ENCODE measurements at regions not wholly inside any gene's neighbourhood (a gene's known extent, or its start where the extent isn't known, plus 50 kb on each side); places are given as distances from the start of the nearest gene placed in this dataset.
"Not testable (repeated sequence)": the region's sequence is repeated elsewhere in the genome, so short reads cannot be mapped to it uniquely, and the experiment has no call there.

GRCh38 chr14:103239751-103240150 is 94.3 kb upstream of the EIF5 start:
- H3K36me3 ChIP-seq (ENCODE audit: control insufficient read depth, insufficient read depth, low read length) = no peaks in the 10 kb centered on the region
- no peak overlapping the region for H3K4me3 ChIP-seq (ENCODE audit: low read length)
- no peaks in the 10 kb centered on the region for H3K27me3 ChIP-seq (ENCODE audit: control insufficient read depth, insufficient read depth, low read length)
- H3K4me1 ChIP-seq (ENCODE audit: control insufficient read depth, insufficient read depth, low read length) = no peaks in the 10 kb centered on the region
- H3K9me3 ChIP-seq (ENCODE audit: control insufficient read depth, low read length) = no peaks in the 10 kb centered on the region
- H3K9ac ChIP-seq (ENCODE audit: low read length) = no peak overlapping the region

- Histone ChIP-seq H3K27me3 (ENCODE audit: control insufficient read depth, insufficient read depth, low read length) (no peaks in the 10 kb centered on the region), H3K9me3 (ENCODE audit: control insufficient read depth, low read length) (no peaks in the 10 kb centered on the region), H3K9ac (ENCODE audit: low read length) (no peak overlapping the region), H3K4me1 (ENCODE audit: control insufficient read depth, insufficient read depth, low read length) (no peaks in the 10 kb centered on the region), H3K36me3 (ENCODE audit: control insufficient read depth, insufficient read depth, low read length) (no peaks in the 10 kb centered on the region), H3K4me3 (ENCODE audit: low read length) (no peak overlapping the region)
Measured at GRCh38 chr14:103241531-103241930, 92.5 kb upstream of the EIF5 start.

- no peaks in the 10 kb centered on the region for H3K9me3 ChIP-seq (ENCODE audit: control insufficient read depth, low read length)
- H3K36me3 ChIP-seq (ENCODE audit: control insufficient read depth, insufficient read depth, low read length) = no peaks in the 10 kb centered on the region
- H3K27me3 ChIP-seq (ENCODE audit: control insufficient read depth, insufficient read depth, low read length) = no peaks in the 10 kb centered on the region
- H3K9ac ChIP-seq (ENCODE audit: low read length) = no peak overlapping the region
- no peak overlapping the region for H3K4me3 ChIP-seq (ENCODE audit: low read length)
- no peaks in the 10 kb centered on the region for H3K4me1 ChIP-seq (ENCODE audit: control insufficient read depth, insufficient read depth, low read length)
Measured at GRCh38 chr14:103243764-103244737, 90.0 kb upstream of the EIF5 start.

DNA sequence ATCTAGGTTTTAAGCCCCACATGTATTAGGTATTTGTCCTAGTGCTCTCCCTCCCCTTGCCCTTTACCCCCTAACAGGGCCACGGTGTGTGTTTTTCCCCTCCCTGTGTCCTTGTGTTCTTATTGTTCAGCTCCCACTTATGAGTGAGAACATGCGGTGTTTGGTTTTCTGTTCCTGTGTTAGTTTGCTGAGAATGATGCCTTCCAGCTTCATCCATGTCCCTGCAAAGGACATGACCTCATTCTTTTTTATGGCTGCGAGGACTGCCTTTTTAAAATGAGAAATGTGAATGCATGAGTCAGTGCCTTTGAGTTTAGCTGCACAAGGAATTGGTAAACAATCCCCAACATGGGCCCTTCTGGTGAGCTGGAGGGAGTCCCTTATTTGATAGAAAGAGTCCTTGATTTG is 88.4 kb upstream of the EIF5 start:
- not testable (repeated sequence) for H3K9me3 ChIP-seq (ENCODE audit: control insufficient read depth, low read length); H3K4me3 ChIP-seq (ENCODE audit: low read length); H3K36me3 ChIP-seq (ENCODE audit: control insufficient read depth, insufficient read depth, low read length); H3K27me3 ChIP-seq (ENCODE audit: control insufficient read depth, insufficient read depth, low read length); H3K4me1 ChIP-seq (ENCODE audit: control insufficient read depth, insufficient read depth, low read length); H3K9ac ChIP-seq (ENCODE audit: low read length)

GRCh38 chr14:103246070-103246469 is 88.0 kb upstream of the EIF5 start:
- Histone ChIP-seq H3K9ac (ENCODE audit: low read length) (no peak overlapping the region), H3K4me1 (ENCODE audit: control insufficient read depth, insufficient read depth, low read length) (peaks cover 7% of the 10 kb centered on the region), H3K27me3 (ENCODE audit: control insufficient read depth, insufficient read depth, low read length) (no peaks in the 10 kb centered on the region), H3K9me3 (ENCODE audit: control insufficient read depth, low read length) (no peaks in the 10 kb centered on the region), H3K4me3 (ENCODE audit: low read length) (no peak overlapping the region), H3K36me3 (ENCODE audit: control insufficient read depth, insufficient read depth, low read length) (no peaks in the 10 kb centered on the region)

DNA sequence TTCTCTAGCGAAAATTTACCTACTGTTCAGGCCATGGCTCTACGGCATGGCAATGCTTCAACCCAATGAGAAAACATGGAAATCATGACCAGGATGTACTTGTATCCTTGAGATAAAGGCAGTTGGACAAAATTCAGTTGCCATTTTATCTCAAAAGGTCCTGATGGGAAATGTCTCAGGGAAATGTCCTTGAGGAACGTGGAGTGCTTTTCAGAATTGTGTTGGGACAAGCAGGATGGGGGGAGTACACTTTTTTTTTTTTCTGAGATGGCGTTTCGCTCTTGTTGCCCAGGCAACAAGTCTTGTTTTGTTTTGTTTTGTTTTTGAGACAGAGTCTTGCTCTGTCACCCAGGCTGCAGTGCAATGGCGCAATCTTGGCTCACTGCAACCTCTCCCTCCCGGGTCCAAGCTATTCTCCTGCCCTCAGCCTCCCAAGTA is 86.8 kb upstream of the EIF5 start:
- H3K9ac ChIP-seq (ENCODE audit: low read length) = no peak overlapping the region
- H3K36me3 ChIP-seq (ENCODE audit: control insufficient read depth, insufficient read depth, low read length) = no peaks in the 10 kb centered on the region
- no peaks in the 10 kb centered on the region for H3K27me3 ChIP-seq (ENCODE audit: control insufficient read depth, insufficient read depth, low read length)
- H3K4me3 ChIP-seq (ENCODE audit: low read length) = no peak overlapping the region
- H3K4me1 ChIP-seq (ENCODE audit: control insufficient read depth, insufficient read depth, low read length) = peaks cover 10% of the 10 kb centered on the region
- H3K9me3 ChIP-seq (ENCODE audit: control insufficient read depth, low read length) = no peaks in the 10 kb centered on the region

GRCh38 chr14:103250181-103250580 is 83.9 kb upstream of the EIF5 start:
- no peaks in the 10 kb centered on the region for H3K27me3 ChIP-seq (ENCODE audit: control insufficient read depth, insufficient read depth, low read length)
- H3K36me3 ChIP-seq (ENCODE audit: control insufficient read depth, insufficient read depth, low read length) = no peaks in the 10 kb centered on the region
- H3K4me1 ChIP-seq (ENCODE audit: control insufficient read depth, insufficient read depth, low read length) = peaks cover 14% of the 10 kb centered on the region
- no peak overlapping the region for H3K9ac ChIP-seq (ENCODE audit: low read length)
- no peaks in the 10 kb centered on the region for H3K9me3 ChIP-seq (ENCODE audit: control insufficient read depth, low read length)
- H3K4me3 ChIP-seq (ENCODE audit: low read length) = no peak overlapping the region

DNA sequence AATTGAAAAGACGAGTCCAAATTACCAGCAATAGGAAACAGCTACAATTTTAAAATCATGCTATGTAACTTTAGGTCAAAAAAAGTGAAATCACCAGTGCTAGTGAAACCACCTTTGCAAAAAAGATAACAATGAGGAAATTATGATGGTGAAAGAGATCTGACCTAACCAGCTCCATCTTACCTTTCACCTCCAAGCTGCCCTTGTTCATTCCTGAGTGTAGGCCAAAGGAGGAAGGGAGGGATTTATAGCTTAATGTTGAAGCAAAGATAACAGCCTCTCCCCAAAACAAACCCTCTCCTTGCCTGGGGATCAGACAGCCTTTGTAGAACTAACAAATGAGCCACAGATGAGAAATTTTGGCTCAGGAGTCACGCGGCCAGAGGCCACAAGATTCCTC is 83.2 kb upstream of the EIF5 start:
- Histone ChIP-seq H3K36me3 (ENCODE audit: control insufficient read depth, insufficient read depth, low read length) (no peaks in the 10 kb centered on the region), H3K9me3 (ENCODE audit: control insufficient read depth, low read length) (no peaks in the 10 kb centered on the region), H3K27me3 (ENCODE audit: control insufficient read depth, insufficient read depth, low read length) (no peaks in the 10 kb centered on the region), H3K4me3 (ENCODE audit: low read length) (no peak overlapping the region), H3K4me1 (ENCODE audit: control insufficient read depth, insufficient read depth, low read length) (peaks cover 17% of the 10 kb centered on the region), H3K9ac (ENCODE audit: low read length) (no peak overlapping the region)

- Histone ChIP-seq H3K27me3 (ENCODE audit: control insufficient read depth, insufficient read depth, low read length) (no peaks in the 10 kb centered on the region), H3K36me3 (ENCODE audit: control insufficient read depth, insufficient read depth, low read length) (no peaks in the 10 kb centered on the region), H3K9ac (ENCODE audit: low read length) (no peak overlapping the region), H3K4me3 (ENCODE audit: low read length) (no peak overlapping the region), H3K4me1 (ENCODE audit: control insufficient read depth, insufficient read depth, low read length) (peaks cover 21% of the 10 kb centered on the region), H3K9me3 (ENCODE audit: control insufficient read depth, low read length) (no peaks in the 10 kb centered on the region)
Measured at GRCh38 chr14:103255555-103255954, 78.5 kb upstream of the EIF5 start.

DNA sequence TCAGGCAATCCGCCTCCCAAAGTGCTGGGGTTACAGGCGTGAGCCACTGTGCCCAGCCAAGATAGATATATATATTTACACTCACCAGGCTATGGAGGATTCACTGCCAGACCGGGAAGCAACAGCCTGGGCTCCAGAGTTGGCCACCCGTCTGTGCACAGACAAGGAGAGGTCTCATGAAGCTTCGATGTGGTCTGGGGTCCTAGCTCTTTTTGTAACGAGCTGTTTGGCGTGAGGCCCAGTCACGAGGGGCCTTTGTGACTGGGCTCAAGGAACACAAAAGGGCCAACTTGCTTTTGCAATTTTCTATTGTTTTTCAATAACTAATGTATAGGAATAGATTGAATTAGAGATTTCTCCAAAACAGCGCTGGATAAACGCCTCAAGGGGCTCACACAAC is 77.6 kb upstream of the EIF5 start:
- peaks cover 13% of the 10 kb centered on the region for H3K4me1 ChIP-seq (ENCODE audit: control insufficient read depth, insufficient read depth, low read length)

DNA sequence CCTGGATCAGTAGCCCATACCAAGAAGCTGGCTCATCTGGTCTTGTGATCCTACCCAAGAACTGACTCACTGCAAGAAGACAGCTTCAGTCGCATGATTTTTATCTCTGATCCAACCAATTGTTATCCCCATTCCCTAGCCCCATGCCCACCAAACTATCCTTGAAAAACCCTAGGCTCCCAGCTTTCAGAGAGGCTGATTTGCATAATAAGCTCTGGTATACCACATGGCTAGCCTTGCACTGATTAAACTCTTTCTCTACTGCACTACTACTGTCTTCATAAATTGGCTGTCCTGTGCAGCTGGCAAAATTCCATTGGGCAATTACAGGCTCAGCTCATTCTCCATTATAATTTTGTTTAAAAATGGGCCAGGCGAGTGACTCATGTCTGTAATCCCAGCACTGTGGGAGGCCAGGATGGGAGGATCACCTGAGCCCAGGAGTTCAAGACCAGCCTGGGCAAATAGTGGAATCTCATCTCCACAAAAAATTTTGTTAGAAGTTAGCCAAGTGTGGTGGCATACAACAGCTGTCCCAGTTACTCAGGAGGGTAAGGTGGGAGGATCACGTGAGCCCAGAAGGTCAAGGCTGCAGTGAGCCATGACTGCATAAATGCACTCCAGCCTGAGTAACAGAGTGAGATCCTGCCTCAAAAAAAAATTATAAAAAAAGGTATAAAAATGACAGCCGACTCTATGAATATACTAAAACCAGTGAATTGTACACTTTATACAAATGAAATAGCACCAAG is 76.7 kb upstream of the EIF5 start:
- Histone ChIP-seq H3K4me3 (ENCODE audit: low read length) (no peak overlapping the region), H3K36me3 (ENCODE audit: control insufficient read depth, insufficient read depth, low read length) (no peaks in the 10 kb centered on the region), H3K9ac (ENCODE audit: low read length) (no peak overlapping the region), H3K27me3 (ENCODE audit: control insufficient read depth, insufficient read depth, low read length) (no peaks in the 10 kb centered on the region), H3K4me1 (ENCODE audit: control insufficient read depth, insufficient read depth, low read length) (peaks cover 13% of the 10 kb centered on the region), H3K9me3 (ENCODE audit: control insufficient read depth, low read length) (no peaks in the 10 kb centered on the region)

More for the DNA sequence above, 77.6 kb upstream of the EIF5 start:
- Histone ChIP-seq H3K27me3 (ENCODE audit: control insufficient read depth, insufficient read depth, low read length) (no peaks in the 10 kb centered on the region), H3K9me3 (ENCODE audit: control insufficient read depth, low read length) (no peaks in the 10 kb centered on the region), H3K4me3 (ENCODE audit: low read length) (no peak overlapping the region), H3K36me3 (ENCODE audit: control insufficient read depth, insufficient read depth, low read length) (no peaks in the 10 kb centered on the region), H3K9ac (ENCODE audit: low read length) (no peak overlapping the region)

DNA sequence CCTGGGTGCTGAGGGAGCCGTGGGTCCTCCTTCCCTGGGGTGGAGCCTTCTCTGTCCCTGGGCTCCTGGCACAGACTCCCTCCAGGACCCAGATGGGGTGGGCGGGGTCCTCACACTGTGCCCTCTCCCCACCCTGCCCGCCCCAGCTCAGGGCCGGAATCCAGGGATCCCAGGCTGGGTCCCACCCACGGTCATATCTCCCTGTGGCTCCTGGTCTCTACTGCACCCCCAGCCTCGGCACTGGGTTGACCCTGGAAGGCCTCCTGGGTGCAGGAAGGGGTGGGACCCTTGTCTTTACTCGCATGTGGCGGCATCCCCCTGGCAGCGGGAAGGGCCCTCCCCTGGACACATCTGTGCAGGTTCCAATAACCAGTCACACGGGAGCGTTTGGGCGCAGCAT is 75.8 kb upstream of the EIF5 start:
- Histone ChIP-seq H3K4me1 (ENCODE audit: control insufficient read depth, insufficient read depth, low read length) (peaks cover 13% of the 10 kb centered on the region), H3K4me3 (ENCODE audit: low read length) (no peak overlapping the region)

More for the DNA sequence above, 75.8 kb upstream of the EIF5 start:
- Histone ChIP-seq H3K9me3 (ENCODE audit: control insufficient read depth, low read length) (no peaks in the 10 kb centered on the region), H3K9ac (ENCODE audit: low read length) (no peak overlapping the region), H3K36me3 (ENCODE audit: control insufficient read depth, insufficient read depth, low read length) (no peaks in the 10 kb centered on the region), H3K27me3 (ENCODE audit: control insufficient read depth, insufficient read depth, low read length) (no peaks in the 10 kb centered on the region)

Measured in mucosa of stomach (tissue), 1 donor.